T-cell (primary cell): ENCODE measurements at regions not wholly inside any gene's neighbourhood (a gene's known extent, or its start where the extent isn't known, plus 50 kb on each side); places are given as distances from the start of the nearest gene placed in this dataset.
"Not testable (repeated sequence)": the region's sequence is repeated elsewhere in the genome, so short reads cannot be mapped to it uniquely, and the experiment has no call there.

ENCODE experiments used
- ATAC-seq, 4 experiments: fragments of 200-7000 bp in 3 of 4; fragments of 150-1000 bp in 1 of 4; cut with Tn5 transposase; replicated peaks in 1 of 4; 1 replicate in 3 of 4; 2 replicates in 1 of 4; pipeline ENCODE4 v1.10.0; 2021; ENCODE audit warnings: moderate library complexity in 3 of 4, mild to moderate bottlenecking in 2 of 4, moderate number of reproducible peaks in 1 of 4
- CTCF ChIA-PET, 2 donors: fragments of 300-600 bp; sonication (Branson Sonifier 250); formaldehyde crosslinking; loops; one replicate each; lab custom pipeline; 2022; ENCODE audit warnings: antibody characterized with exemption in 2 of 2; lab: Charles Lee
- POLR2A ChIA-PET, 2 donors: fragments of 300-600 bp; sonication (Branson Sonifier 250); formaldehyde crosslinking; loops; one replicate each; lab custom pipeline; 2022; ENCODE audit warnings: antibody characterized with exemption in 2 of 2; lab: Charles Lee
- DNase-seq, 35 experiments: peaks; one replicate each; pipeline versions ENCODE4 v3.0.0 to v3.0.0-alpha.2; 2013 to 2023
- H3K27ac ChIP-seq: one replicate; pipeline ENCODE4 v1.5.1; 2013; ENCODE audit warnings: low read length
- H3K27me3 ChIP-seq, 2 experiments: replicated peaks in 1 of 2; 1 replicate in 1 of 2; 2 replicates in 1 of 2; pipeline versions ENCODE4 v1.6.1 to v1.7.0; 2013; ENCODE audit warnings: low read length in 1 of 2, mixed read lengths in 1 of 2; ENCODE audit not compliant: control insufficient read depth in 2 of 2, insufficient read depth in 2 of 2; ENCODE audit errors: extremely low read depth in 1 of 2
- H3K36me3 ChIP-seq, 2 donors: 1 replicate in 1 of 2; 2 replicates in 1 of 2; pipeline versions ENCODE4 v1.6.1 to v1.7.0; 2013; ENCODE audit warnings: low read length in 1 of 2; ENCODE audit not compliant: control insufficient read depth in 2 of 2, insufficient read depth in 1 of 2; ENCODE audit errors: extremely low read depth in 1 of 2
- H3K4me1 ChIP-seq, 2 experiments: 1 replicate in 1 of 2; 2 replicates in 1 of 2; pipeline versions ENCODE4 v1.6.1 to v1.7.0; 2013; ENCODE audit warnings: low read length in 2 of 2, mixed read lengths in 1 of 2; ENCODE audit not compliant: insufficient read depth in 2 of 2, control insufficient read depth in 1 of 2; ENCODE audit errors: extremely low read depth in 1 of 2
- H3K4me3 ChIP-seq, 2 donors: 1 replicate in 1 of 2; 2 replicates in 1 of 2; pipeline versions ENCODE4 v1.5.1 to v1.7.0; 2013; ENCODE audit warnings: mild to moderate bottlenecking in 2 of 2, low read length in 1 of 2, moderate library complexity in 1 of 2; ENCODE audit not compliant: control insufficient read depth in 1 of 2; ENCODE audit errors: extremely low read depth in 1 of 2
- H3K9me3 ChIP-seq: 2 replicates; pipeline ENCODE4 v1.7.0; 2013
- H3K27ac Mint-ChIP-seq, 2 donors: one replicate each; pipeline ENCODE4 v1.8.0; 2020 to 2021; ENCODE audit warnings: mild to moderate bottlenecking in 2 of 2, mixed read lengths in 2 of 2
- H3K27me3 Mint-ChIP-seq, 2 donors: one replicate each; pipeline ENCODE4 v1.8.0; 2021 to 2022; ENCODE audit warnings: mixed read lengths in 2 of 2
- H3K36me3 Mint-ChIP-seq: one replicate; pipeline ENCODE4 v1.8.0; 2021; ENCODE audit warnings: mixed read lengths
- H3K4me1 Mint-ChIP-seq, 3 donors: one replicate each; pipeline ENCODE4 v1.8.0; 2020 to 2022; ENCODE audit warnings: mixed read lengths in 3 of 3, mild to moderate bottlenecking in 1 of 3
- H3K4me3 Mint-ChIP-seq, 3 donors: one replicate each; pipeline ENCODE4 v1.8.0; 2020 to 2022; ENCODE audit warnings: mild to moderate bottlenecking in 3 of 3, mixed read lengths in 3 of 3, moderate library complexity in 3 of 3
- H3K9me3 Mint-ChIP-seq, 3 donors: one replicate each; pipeline ENCODE4 v1.8.0; 2020 to 2022; ENCODE audit warnings: mixed read lengths in 3 of 3
- WGBS: methylation state at CpG from one replicate; pipeline ENCODE4 v1.1.5; 2013; ENCODE audit warnings: missing lambda C conversion rate; ENCODE audit not compliant: insufficient coverage; 5-methylcytosine and 5-hydroxymethylcytosine counted together

- WGBS: 75% methylated on average over 4 of the region's 4 CpGs
- ChIA-PET CTCF (interaction anchor here (0.6 to 1.6 kb wide), 3 partner anchors 11 to 116 kb away, joined by 3 to 4 read pairs (median 3); no protein-coding TSS in a partner anchor), POLR2A (no interaction called here)
- Histone ChIP-seq H3K4me1 (no peaks in the 10 kb centered on the region), H3K27me3 (peaks cover 0 to 13% of the 10 kb centered on the region in 2 experiments), H3K36me3 (no peaks in the 10 kb centered on the region), H3K27ac (no peak overlapping the region), H3K9me3 (no peaks in the 10 kb centered on the region), H3K4me3 (no peak overlapping the region)
- ATAC-seq (no peak), DNase-seq (no peak)
- Mint-ChIP-seq H3K9me3 (peaks cover 0 to 2% (median 0%) of the 10 kb centered on the region in 3 donors), H3K36me3 (no peaks in the 10 kb centered on the region), H3K4me3 (no peak overlapping the region), H3K4me1 (no peaks in the 10 kb centered on the region), H3K27ac (no peak overlapping the region), H3K27me3 (peaks cover 15 to 23% of the 10 kb centered on the region in 2 donors)
These were observed 146.5 kb downstream of the CHD1L start for GRCh38 chr1:147388969-147389368.

GRCh38 chr1:147389532-147390184 lies 147.2 kb downstream of the CHD1L start:
- Histone ChIP-seq H3K9me3 (no peaks in the 10 kb centered on the region), H3K4me3 (no peak overlapping the region), H3K27me3 (peaks cover 0 to 13% of the 10 kb centered on the region in 2 experiments), H3K36me3 (no peaks in the 10 kb centered on the region), H3K4me1 (no peaks in the 10 kb centered on the region), H3K27ac (no peak overlapping the region)
- DNase-seq (peak in 2 of 35 experiments; percentile 15 to 50), ATAC-seq (peak in 2 of 4 experiments; percentile 54 to 61)
- POLR2A ChIA-PET: no interaction called here
- WGBS: 78% methylated on average over 5 of the region's 8 CpGs
- no peak overlapping the region for H3K4me3 Mint-ChIP-seq
- peaks cover 15 to 23% of the 10 kb centered on the region in 2 donors for H3K27me3 Mint-ChIP-seq
- H3K4me1 Mint-ChIP-seq: no peaks in the 10 kb centered on the region
- H3K27ac Mint-ChIP-seq: no peak overlapping the region
- CTCF ChIA-PET: interaction anchor here (1.0 to 1.5 kb wide), 4 partner anchors 8 to 118 kb away, joined by 4 to 14 read pairs (median 4); no protein-coding TSS in a partner anchor
- H3K9me3 Mint-ChIP-seq: peaks cover 0 to 2% (median 0%) of the 10 kb centered on the region in 3 donors
- no peaks in the 10 kb centered on the region for H3K36me3 Mint-ChIP-seq

DNA sequence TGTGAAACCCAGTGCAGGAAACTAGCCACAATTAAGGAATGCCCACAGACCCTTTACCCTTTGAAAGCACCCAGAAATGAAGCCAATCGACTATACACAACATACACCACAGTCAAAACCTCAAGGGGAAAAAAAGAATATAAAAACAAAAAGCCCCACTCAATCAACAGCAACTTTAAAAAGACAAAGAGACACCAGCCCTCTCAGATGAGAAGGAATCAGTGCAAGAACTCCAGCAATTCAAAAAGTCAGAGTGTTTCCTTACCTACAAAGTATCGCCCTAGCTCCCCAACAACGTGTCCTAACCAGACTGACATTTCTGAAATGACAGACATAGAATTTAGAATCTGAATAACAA lies 147.7 kb downstream of the CHD1L start:
- Histone ChIP-seq H3K36me3 (no peaks in the 10 kb centered on the region), H3K4me3 (no peak overlapping the region), H3K27ac (no peak overlapping the region), H3K9me3 (no peaks in the 10 kb centered on the region), H3K4me1 (no peaks in the 10 kb centered on the region), H3K27me3 (peaks cover 0 to 13% of the 10 kb centered on the region in 2 experiments)
- CTCF ChIA-PET: interaction anchor here (1.0 to 1.5 kb wide), 3 partner anchors 8 to 118 kb away, joined by 4 to 14 read pairs (median 4); no protein-coding TSS in a partner anchor
- POLR2A ChIA-PET: no interaction called here
- H3K27me3 Mint-ChIP-seq: peaks cover 15 to 23% of the 10 kb centered on the region in 2 donors
- H3K27ac Mint-ChIP-seq: no peak overlapping the region
- peaks cover 0 to 2% (median 0%) of the 10 kb centered on the region in 3 donors for H3K9me3 Mint-ChIP-seq
- no peak for ATAC-seq
- H3K36me3 Mint-ChIP-seq: no peaks in the 10 kb centered on the region
- H3K4me1 Mint-ChIP-seq: no peaks in the 10 kb centered on the region
- no peak for DNase-seq
- H3K4me3 Mint-ChIP-seq: no peak overlapping the region
- whole genome bisulfite sequencing: 31% methylated on average over 3 of the region's 3 CpGs

DNA sequence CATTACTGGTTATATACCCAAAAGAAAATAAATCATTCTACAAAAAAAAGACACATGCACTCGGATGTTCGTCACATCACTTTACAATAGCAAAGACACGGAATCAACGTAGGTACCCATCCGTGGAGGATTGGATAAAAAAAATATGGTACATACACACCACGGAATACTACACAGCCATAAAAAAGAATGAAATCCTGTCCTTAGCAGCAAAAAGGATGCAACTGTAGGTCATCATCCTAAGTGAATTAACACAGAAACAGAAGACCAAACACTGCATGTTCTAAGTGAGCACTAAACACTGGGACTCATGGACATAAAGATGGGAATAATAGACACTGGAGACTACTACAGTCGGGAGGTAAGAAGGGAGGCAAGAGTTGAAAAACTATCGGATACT lies 148.6 kb downstream of the CHD1L start:
- POLR2A ChIA-PET: no interaction called here
- Mint-ChIP-seq H3K4me3 (no peak overlapping the region), H3K36me3 (no peaks in the 10 kb centered on the region), H3K27ac (no peak overlapping the region), H3K4me1 (no peaks in the 10 kb centered on the region), H3K27me3 (peaks cover 16 to 23% of the 10 kb centered on the region in 2 donors), H3K9me3 (peaks cover 0 to 2% (median 0%) of the 10 kb centered on the region in 3 donors)
- no CpG with 5 or more reads among the region's 8 CpGs for WGBS
- Histone ChIP-seq H3K36me3 (no peaks in the 10 kb centered on the region), H3K9me3 (no peaks in the 10 kb centered on the region), H3K4me3 (no peak overlapping the region), H3K4me1 (no peaks in the 10 kb centered on the region), H3K27me3 (peaks cover 0 to 13% of the 10 kb centered on the region in 2 experiments), H3K27ac (no peak overlapping the region)
- CTCF ChIA-PET: interaction anchor here (1.0 to 1.2 kb wide), 2 partner anchors 9 to 119 kb away, joined by 4 read pairs; no protein-coding TSS in a partner anchor
- ATAC-seq (no peak), DNase-seq (no peak)

DNA sequence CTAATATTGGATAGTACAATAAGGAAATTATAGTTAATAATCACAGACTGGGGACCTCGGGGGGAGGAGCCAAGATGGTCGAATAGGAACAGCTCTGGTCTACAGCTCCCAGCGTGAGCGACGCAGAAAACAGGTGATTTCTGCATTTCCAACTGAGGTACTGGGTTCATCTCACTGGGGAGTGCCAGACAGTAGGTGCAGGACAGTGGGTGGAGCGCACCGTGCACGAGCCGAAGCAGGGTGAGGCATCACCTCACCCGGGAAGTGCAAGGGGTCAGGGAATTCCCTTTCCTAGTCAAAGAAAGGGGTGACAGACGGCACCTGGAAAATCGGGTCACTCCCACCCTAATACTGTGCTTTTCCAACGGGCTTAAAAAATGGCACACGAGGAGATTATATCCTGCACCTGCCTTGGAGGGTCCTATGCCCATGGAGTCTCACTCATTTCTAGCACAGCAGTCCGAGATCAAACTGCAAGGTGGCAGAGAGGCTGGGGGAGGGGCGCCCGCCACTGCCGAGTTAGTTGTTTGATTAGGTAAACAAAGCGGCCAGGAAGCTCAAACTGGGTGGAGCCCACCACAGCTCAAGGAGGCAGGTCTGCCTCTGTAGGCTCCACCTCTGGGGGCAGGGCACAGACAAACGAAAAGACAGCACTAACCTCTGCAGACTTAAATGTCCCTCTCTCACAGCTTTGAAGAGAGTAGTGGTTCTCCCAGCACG lies 138.8 kb upstream of the BCL9 start:
- CTCF ChIA-PET, POLR2A ChIA-PET, H3K4me3 Mint-ChIP-seq, H3K36me3 Mint-ChIP-seq, ATAC-seq, H3K4me1 Mint-ChIP-seq, DNase-seq, H3K27ac ChIP-seq, H3K9me3 ChIP-seq, H3K36me3 ChIP-seq, H3K4me1 ChIP-seq, H3K4me3 ChIP-seq, H3K27ac Mint-ChIP-seq: not testable (repeated sequence)
- WGBS: 78% methylated on average over 7 of the region's 21 CpGs
- H3K27me3 ChIP-seq: peaks cover 0 to 10% of the 10 kb centered on the region in 2 experiments
- Mint-ChIP-seq H3K9me3 (peaks cover 4 to 12% (median 6%) of the 10 kb centered on the region in 3 donors), H3K27me3 (peaks cover 36 to 59% of the 10 kb centered on the region in 2 donors)

DNA sequence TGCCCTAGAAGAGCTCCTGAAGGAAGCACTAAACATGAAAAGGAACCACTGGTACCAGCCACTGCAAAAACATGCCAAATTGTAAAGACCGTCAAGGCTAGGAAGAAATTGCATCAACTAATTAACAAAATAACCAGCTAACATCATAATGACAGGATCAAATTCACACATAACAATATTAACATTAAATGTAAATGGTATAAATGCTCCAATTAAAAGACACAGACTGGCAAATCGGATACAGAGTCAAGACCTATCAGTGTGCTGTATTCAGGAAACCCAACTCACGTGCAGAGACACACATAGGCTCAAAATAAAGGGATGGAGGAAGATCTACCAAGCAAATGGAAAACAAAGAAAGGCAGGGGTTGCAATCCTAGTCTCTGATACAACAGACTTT lies 137.0 kb upstream of the BCL9 start:
- peaks cover 6 to 12% (median 6%) of the 10 kb centered on the region in 3 donors for H3K9me3 Mint-ChIP-seq
- peaks cover 31 to 49% of the 10 kb centered on the region in 2 donors for H3K27me3 Mint-ChIP-seq
- H3K27ac Mint-ChIP-seq, H3K36me3 ChIP-seq, H3K4me3 Mint-ChIP-seq, CTCF ChIA-PET, H3K36me3 Mint-ChIP-seq, H3K9me3 ChIP-seq, H3K4me1 ChIP-seq, H3K4me3 ChIP-seq, DNase-seq, H3K27ac ChIP-seq, POLR2A ChIA-PET, H3K4me1 Mint-ChIP-seq, ATAC-seq: not testable (repeated sequence)
- H3K27me3 ChIP-seq: peaks cover 0 to 10% of the 10 kb centered on the region in 2 experiments
- WGBS: no CpG with 5 or more reads among the region's 3 CpGs
